ENCODE measurements at regions not wholly inside any gene's neighbourhood (a gene's known extent, or its start where the extent isn't known, plus 50 kb on each side); places are given as distances from the start of the nearest gene placed in this dataset.

GRCh38 chr2:172658945-172659344 lies 76.7 kb upstream of the RAPGEF4 start:
- no peak overlapping the region for H3K4me3 ChIP-seq
- H3K27me3 ChIP-seq: no peaks in the 10 kb centered on the region
- FAIRE-seq: no peak
- no peak overlapping the region for H3K27ac ChIP-seq
- no peaks in the 10 kb centered on the region for H3K36me3 ChIP-seq
- intact Hi-C loops (cut with DNase I): no loop called here
- 82 to 90% methylated on average over 5 of the region's 5 CpGs for WGBS, 2 donors
- H3K9me3 ChIP-seq: no peaks in the 10 kb centered on the region
- TF ChIP-seq, protein P1, sequence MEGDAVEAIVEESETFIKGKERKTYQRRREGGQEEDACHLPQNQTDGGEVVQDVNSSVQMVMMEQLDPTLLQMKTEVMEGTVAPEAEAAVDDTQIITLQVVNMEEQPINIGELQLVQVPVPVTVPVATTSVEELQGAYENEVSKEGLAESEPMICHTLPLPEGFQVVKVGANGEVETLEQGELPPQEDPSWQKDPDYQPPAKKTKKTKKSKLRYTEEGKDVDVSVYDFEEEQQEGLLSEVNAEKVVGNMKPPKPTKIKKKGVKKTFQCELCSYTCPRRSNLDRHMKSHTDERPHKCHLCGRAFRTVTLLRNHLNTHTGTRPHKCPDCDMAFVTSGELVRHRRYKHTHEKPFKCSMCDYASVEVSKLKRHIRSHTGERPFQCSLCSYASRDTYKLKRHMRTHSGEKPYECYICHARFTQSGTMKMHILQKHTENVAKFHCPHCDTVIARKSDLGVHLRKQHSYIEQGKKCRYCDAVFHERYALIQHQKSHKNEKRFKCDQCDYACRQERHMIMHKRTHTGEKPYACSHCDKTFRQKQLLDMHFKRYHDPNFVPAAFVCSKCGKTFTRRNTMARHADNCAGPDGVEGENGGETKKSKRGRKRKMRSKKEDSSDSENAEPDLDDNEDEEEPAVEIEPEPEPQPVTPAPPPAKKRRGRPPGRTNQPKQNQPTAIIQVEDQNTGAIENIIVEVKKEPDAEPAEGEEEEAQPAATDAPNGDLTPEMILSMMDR (IDR thresholded peaks at IDR 0.05): no peak
- no peak for DNase-seq
- no peak for ATAC-seq
- H3K4me1 ChIP-seq: no peaks in the 10 kb centered on the region

GRCh38 chr2:172662099-172662498 lies 73.5 kb upstream of the RAPGEF4 start:
- intact Hi-C loops (cut with DNase I): no loop called here
- TF ChIP-seq, protein P1 (IDR thresholded peaks at IDR 0.05): no peak
- ATAC-seq: no peak
- 70% methylated on average over 3 of the region's 3 CpGs for whole genome bisulfite sequencing, 2 donors
- Histone ChIP-seq H3K9me3 (no peaks in the 10 kb centered on the region), H3K4me3 (no peak overlapping the region), H3K27me3 (no peaks in the 10 kb centered on the region), H3K36me3 (no peaks in the 10 kb centered on the region), H3K27ac (no peak overlapping the region), H3K4me1 (no peaks in the 10 kb centered on the region)
- no peak for DNase-seq
- no peak for FAIRE-seq

DNA sequence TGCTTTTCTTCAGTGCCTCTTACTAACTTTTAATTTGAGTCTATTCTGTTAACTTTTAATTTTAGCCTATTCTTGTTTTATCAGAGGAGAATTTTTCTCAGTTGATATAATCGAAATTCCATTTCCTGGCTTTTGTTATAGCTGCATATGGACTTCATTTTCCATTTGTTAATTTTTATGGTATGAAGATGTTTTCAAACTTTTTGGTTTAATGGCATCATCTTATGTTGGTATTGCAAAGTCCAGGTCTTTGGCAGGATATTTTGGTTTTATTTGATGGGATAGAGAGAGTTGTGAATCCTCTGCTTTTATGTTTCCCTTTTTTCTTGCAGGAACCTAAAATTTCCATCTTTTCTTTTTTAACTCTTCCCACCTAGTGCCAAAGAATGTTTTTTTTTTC lies 70.9 kb upstream of the RAPGEF4 start:
- intact Hi-C loops (cut with DNase I): no loop called here
- Histone ChIP-seq H3K4me1 (no peaks in the 10 kb centered on the region), H3K4me3 (no peak overlapping the region), H3K9me3 (no peaks in the 10 kb centered on the region), H3K36me3 (no peaks in the 10 kb centered on the region), H3K27me3 (no peaks in the 10 kb centered on the region), H3K27ac (no peak overlapping the region)
- DNase-seq (no peak), FAIRE-seq (no peak), ATAC-seq (no peak)
- WGBS, 2 donors: 61 to 67% methylated on average over 1 of the region's 1 CpG
- TF ChIP-seq, protein P1 (IDR thresholded peaks at IDR 0.05): no peak

- Histone ChIP-seq H3K27ac (no peak overlapping the region), H3K9me3 (no peaks in the 10 kb centered on the region), H3K4me3 (no peak overlapping the region), H3K4me1 (no peaks in the 10 kb centered on the region), H3K36me3 (no peaks in the 10 kb centered on the region), H3K27me3 (peaks cover 0 to 3% (median 0%) of the 10 kb centered on the region in 4 donors)
- FAIRE-seq: no peak
- intact Hi-C loops (cut with DNase I): no loop called here
- DNase-seq: no peak
- WGBS, 2 donors: 49 to 60% methylated on average over 3 of the region's 3 CpGs
- TF ChIP-seq, protein P1 (IDR thresholded peaks at IDR 0.05): no peak
- ATAC-seq: no peak
Observed at GRCh38 chr2:172667581-172668325, 67.9 kb upstream of the RAPGEF4 start.

GRCh38 chr2:172671501-172671900 lies 64.1 kb upstream of the RAPGEF4 start:
- ATAC-seq: no peak
- peak; percentile 72 for FAIRE-seq
- Histone ChIP-seq H3K4me3 (no peak overlapping the region), H3K27me3 (peaks cover 0 to 3% (median 0%) of the 10 kb centered on the region in 4 donors), H3K36me3 (no peaks in the 10 kb centered on the region), H3K27ac (no peak overlapping the region), H3K9me3 (no peaks in the 10 kb centered on the region), H3K4me1 (no peaks in the 10 kb centered on the region)
- intact Hi-C loops (cut with DNase I): no loop called here
- no peak for DNase-seq
- TF ChIP-seq, protein P1 (IDR thresholded peaks at IDR 0.05): no peak
- 44 to 49% methylated on average over 1 of the region's 1 CpG for WGBS, 2 donors

All from pancreas (tissue), 10 donors.